ENCODE measurements at regions not wholly inside any gene's neighbourhood (a gene's known extent, or its start where the extent isn't known, plus 50 kb on each side); places are given as distances from the start of the nearest gene placed in this dataset.

GRCh38 chr2:104406261-104406726 is 447.6 kb upstream of the POU3F3 start:
- DNase-seq: peak; percentile 40 to 42

DNA sequence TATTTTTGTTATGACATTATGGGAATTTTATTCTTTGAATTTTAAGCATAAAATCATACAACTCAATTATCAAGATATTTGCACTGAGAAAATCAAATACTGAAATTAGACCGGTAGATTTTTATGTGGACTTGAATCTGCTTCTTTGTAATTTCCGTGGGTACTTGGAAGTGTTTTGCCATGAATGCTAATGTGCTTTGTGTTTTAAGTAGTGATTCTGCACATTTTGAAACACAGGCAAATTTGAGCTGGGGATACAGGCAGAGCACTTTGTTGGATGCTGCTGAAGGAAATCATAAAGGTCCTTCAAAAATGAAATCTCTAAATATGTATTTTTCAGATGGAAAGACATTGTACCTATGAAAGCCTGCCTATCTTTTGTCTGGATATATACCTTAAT is 446.3 kb upstream of the POU3F3 start:
- no peak for DNase-seq

- no peak for DNase-seq
Observed at GRCh38 chr2:104408266-104408665, 445.6 kb upstream of the POU3F3 start.

- no peak for DNase-seq
Observed at GRCh38 chr2:104410136-104410535, 443.8 kb upstream of the POU3F3 start.

DNA sequence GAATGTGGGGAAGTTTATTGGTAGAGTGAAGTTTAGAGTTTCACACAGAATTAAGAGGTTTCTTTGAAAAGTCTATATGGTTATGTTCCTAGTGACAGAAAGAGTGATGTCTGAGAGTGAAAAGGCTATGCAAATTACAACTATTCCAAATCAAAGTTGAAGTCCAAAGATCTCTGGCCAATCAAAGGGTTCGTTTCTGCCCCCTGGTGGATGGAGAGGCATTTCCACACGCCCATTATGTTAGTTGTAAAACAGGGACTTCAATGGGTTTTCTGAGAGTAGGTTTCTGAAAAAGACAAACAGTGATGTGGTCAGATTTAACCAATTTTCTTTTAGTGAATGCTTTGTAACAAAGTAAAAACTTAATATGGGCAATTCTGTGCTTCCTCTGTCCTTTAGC is 441.5 kb upstream of the POU3F3 start:
- DNase-seq: peak in 1 of 2 donors; percentile 25

DNA sequence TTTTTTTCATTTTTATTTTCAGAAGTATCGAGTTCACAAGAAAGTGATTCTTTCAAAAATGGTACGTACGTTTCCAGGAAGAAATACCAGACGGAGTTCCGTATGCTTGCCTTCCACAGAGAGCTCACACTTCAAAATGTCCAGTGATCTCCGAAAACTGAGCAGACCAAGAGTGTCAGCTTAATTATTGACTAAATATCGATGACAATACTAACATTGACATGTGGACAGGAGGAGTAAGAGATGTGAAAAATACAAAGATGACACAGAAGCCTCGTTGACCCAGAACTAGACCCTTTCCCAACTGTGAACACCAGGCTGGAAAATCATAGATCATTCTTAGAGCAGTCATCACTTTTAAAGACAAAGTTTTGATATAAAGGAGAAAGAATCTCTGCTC is 440.0 kb upstream of the POU3F3 start:
- DNase-seq: no peak

DNA sequence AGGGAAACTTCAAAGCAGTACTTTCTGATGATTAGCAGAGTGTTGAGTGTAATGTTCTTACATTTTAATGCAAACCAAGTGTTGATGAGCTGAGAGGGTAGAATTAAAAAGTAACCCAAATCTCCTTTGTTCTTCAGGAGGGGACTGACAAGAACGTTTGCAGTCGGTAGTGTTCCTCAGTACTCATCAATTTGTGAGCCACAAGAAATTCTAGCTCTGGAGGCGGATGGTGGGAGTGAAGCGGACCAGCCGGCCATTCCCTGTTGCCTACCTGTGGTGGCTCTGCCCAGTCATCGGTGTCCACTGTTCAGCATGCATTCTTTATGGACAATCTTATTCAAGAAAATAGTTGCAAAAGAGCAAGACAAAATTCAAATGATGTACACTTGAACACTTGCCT is 438.6 kb upstream of the POU3F3 start:
- DNase-seq: no peak

DNA sequence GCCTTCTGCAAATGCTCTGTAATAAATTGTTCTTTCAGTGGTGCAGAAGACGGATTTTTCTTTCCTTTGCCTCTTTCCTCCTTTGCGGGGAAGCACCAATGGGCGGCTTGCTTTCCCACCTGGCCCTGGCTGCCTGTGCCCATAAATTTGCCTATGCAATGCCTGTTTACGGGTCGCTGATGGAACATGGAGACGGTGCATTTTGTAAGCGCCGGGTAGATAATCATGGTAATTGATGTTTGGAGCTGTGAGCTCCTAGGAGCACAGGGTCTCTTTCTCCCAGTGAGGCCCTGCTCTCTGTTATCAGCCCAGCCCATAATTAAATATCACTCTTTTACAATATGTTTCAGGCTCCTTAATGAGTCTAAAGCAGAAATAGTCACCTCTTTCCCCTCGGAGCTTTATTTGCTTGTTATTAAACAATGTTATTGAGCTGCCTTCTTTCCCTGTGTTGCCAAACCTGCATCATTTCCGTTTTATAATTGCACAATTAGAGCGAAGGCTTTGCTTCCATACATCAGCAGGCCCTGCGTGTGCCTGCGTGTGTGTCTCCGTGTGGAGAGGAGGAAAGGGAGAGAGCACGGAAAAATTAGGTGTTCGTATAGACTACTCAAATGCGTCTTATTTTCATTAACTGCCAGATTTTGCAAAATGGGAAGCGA is 437.4 kb upstream of the POU3F3 start:
- no peak for DNase-seq

DNA sequence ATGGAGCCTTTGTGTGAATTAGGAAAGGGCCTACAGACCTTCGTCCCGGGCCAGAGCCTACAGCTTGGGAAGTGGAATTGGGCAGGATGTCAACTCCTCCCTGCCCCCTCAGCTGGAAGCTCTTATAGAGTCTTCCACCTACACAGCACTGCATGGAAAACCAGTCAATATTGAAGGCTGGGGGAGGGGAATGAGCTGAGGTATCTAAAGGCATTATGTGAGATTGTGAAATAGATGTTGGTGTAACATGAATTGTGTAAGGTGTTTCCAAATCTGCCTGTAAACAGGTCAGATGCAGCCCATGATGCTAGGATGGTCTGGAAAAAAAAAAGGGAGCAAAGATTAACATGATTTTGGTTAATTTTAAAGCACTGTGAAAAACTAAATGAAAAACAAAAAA is 433.5 kb upstream of the POU3F3 start:
- DNase-seq: no peak

GRCh38 chr2:104420953-104421352 is 433.0 kb upstream of the POU3F3 start:
- no peak for DNase-seq

GRCh38 chr2:104425850-104426595 is 427.9 kb upstream of the POU3F3 start:
- DNase-seq: no peak

DNA sequence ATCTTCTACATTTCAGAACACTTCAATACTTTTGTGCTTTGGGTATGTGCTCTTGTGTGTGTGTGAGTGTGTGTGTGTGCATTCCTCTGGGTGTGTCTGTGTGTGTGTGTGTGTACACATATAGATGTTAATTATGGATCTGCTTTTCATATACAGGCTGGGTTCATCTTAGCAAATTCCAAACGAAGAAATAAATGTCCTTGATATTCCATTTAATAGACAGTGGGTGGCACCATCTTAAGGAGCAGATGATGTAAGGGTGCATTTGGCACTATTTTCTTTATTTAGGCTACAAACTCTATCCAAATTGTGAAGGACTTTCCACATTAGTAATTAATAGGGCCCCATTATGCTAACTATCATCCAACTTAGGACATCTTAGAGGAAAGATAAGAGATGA is 425.8 kb upstream of the POU3F3 start:
- DNase-seq: no peak

GRCh38 chr2:104429639-104430358 is 424.1 kb upstream of the POU3F3 start:
- DNase-seq: no peak

DNA sequence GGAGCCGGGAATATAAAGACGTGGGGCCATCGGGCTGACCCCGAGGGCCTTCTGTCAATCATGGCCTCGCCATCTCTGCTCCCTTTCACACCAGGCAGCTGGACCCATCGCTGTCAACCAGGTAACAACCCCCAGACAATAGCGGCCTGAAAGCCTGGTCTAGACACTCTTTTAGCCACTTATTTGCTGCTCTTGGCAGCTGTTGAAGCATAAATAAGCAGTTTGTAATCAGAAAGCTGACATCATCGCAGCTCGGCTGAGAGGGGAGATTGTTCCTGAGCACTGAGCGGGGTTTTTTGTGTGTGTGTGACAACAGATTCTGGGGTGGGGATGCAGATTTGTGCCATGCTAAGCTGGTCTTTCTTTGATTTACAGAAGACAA is 423.6 kb upstream of the POU3F3 start:
- DNase-seq: no peak

DNA sequence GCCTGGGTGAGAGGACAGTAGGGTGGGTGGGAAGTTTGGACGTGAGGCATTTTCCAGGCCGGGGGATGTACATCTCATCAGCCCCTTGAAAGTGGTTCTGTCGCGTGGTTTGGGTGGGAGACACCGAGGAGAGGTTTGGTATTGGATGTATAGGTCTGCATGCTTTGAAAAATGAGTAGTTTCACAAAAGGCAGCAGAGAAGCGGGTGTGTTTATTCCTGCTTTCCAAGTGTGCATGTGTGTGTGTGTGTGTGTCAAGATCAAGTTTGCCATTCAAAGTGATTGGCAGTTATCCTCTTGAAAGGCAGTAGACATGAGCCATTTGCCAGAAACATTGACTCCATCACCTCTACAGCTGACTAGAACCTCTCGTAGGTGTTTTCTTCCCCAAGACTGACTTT is 423.1 kb upstream of the POU3F3 start:
- DNase-seq: no peak

- DNase-seq: no peak
Observed at GRCh38 chr2:104431701-104432121, 422.2 kb upstream of the POU3F3 start.

GRCh38 chr2:104432401-104432800 is 421.5 kb upstream of the POU3F3 start:
- DNase-seq: no peak

DNA sequence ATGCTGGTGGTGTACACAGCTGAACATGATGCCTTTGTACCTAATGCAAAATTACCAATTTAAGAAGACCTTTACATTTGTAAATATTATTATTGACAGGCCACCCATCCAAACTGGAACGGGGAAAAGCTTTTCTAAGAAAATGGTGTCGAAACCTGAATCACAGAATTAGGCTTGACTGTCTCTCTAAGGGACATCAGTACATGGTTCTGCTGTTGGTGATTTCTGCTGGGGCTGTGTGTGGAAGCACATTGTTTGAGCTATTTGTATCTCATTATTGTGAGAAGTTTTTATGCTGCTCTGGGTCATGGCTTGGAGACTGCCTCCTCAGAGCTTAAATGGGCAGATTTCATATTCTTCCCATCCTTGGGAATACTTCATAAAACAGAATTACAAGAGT is 420.9 kb upstream of the POU3F3 start:
- DNase-seq: no peak

DNA sequence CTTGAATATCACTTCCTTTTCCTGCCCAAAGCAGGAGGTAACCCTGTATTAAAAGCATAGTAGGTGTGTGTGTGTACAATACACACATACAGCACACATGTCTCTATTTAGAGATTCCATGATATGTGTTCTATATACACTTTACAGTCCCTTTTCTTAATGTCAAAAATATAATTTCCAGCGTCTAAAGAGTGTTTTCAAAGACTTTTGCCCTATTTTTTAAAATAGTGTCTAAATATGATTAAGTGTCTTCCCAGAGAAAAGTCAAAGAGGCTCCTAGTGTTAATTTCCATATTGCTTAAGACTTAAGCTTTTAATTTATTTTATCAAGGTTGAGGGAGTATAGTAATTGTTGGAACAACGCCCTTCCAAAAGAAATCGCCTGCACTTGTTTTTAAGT is 420.3 kb upstream of the POU3F3 start:
- DNase-seq: no peak

DNA sequence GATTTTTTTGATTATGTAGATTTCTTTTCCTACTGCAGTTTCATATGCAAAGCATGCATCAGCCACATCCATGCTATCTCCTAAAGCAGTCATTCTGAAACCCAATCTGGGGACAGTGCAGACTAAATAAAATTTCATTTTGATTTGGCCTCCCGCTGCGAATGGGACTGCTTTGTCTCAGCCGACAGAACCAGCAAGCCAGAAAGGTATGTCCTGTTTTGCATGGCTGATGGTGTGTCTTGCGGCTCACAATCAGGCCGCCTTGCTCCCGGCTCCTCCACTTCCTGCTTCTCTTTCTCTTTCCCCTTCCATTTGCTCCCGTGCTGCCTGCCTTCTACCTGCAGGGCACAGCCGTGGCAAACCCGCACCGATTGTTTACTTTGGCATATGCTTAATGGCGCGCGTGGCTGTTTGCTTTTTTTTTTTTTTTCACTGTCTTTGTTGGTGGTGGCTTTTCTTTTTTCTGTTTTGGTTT is 419.6 kb upstream of the POU3F3 start:
- DNase-seq: peak; percentile 7 to 10

DNA sequence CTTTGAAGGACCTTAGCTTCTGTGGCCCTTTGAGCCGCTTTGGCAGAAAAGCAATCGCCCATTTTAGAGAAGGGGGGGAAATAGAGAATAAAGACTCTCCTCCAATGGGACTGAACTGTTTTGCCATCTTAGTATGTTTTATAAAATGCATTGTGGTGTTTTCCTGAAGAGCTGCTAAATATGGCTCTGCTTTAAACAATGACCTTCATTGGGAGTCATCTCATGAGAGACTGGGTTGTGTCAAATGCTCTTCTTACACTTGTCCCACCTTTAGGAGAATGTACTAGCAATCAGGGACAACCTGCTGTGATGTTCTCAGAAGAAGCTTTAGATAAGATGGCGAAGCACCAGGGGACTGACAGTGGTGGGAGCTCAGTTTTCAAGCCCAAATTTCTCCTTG is 418.9 kb upstream of the POU3F3 start:
- no peak for DNase-seq

DNA sequence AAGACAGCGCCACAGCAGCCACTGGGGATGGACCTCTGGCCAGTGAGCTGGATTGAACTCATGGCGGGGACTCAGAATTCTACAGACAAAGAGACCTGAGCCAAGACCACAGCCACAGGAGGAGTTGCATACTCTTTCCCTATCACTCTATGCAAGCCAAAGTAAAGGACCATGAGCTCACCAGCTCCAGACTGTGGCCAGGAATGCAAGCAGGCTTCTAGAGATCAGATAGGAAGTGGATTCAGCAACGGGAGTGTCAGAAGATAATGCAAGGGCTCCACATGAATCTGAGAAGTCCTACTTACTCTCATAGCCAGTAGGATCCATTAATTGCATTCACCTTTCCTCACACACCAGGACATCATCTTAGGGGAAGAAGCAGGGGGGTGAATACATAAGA is 415.4 kb upstream of the POU3F3 start:
- no peak for DNase-seq

- DNase-seq: no peak
Observed at GRCh38 chr2:104443145-104443544, 410.8 kb upstream of the POU3F3 start.

All from right lung (tissue), 2 donors.